GM18858 (cell line): ENCODE measurements at regions not wholly inside any gene's neighbourhood (a gene's known extent, or its start where the extent isn't known, plus 50 kb on each side); places are given as distances from the start of the nearest gene placed in this dataset.
"Not testable (repeated sequence)": the region's sequence is repeated elsewhere in the genome, so short reads cannot be mapped to it uniquely, and the experiment has no call there.

Experiments
- ATAC-seq: cut with Tn5 transposase; IDR thresholded peaks from one replicate; pipeline ENCODE4 v1.9.1; 2021; ENCODE audit not compliant: unreplicated experiment

DNA sequence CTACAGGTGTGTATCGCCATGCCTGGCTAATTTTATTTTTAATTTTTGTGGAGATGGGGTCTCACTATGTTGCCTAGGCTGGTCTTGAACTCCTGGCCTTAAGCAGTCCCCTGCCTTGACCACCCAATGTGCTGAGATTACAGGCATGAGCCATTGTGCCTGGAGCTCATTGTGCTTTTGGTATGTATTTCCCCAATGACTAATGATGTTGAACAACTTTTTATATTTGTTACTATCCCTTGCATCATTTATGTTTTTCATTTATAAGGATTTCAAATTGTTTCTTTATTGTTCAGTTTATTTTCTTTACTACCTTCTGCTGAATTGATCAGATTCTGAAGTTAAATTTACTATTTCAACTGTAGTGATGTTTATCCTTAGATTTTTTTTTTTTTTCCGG, 199.7 kb downstream of the CEP135 start:
- ATAC-seq = no peak

DNA sequence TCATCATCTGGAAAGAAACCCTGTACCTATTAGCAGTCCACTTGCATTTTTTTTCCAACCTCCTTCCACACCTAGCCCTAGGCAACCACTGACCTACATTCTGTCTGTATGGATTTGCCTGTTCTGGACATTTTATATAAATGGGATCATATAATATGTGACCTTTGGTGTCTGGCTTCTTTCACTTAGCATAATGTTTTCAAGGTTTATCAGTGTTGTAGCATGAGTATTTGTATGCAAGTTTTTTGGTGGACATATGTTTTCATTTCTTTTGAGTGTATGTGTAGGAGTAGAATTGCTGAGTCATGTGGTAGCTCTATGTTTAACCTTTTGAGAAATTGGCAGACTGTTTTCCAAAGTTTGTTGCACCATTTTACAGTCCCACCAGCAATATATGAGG, 198.6 kb downstream of the CEP135 start:
- ATAC-seq = no peak

DNA sequence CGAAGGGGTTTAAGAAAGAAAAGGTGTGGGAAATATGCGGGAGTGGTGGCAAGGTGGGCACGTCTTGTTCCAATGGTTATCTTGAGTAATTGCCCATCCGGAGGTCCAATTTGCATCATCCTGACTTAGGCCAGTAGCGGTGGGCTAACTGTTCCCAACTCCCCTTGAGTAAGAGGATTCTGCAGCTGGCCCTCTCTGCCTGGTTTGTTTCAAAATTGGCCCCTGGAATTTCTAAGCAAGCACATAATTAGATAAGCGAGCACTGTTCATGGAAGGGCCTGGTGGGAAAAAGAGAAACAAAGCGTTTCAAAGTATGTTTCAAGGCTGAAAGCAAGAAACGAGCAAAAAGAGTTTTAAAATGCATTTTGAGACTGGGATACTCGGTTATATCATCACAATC, 198.2 kb downstream of the CEP135 start:
- ATAC-seq = no peak

DNA sequence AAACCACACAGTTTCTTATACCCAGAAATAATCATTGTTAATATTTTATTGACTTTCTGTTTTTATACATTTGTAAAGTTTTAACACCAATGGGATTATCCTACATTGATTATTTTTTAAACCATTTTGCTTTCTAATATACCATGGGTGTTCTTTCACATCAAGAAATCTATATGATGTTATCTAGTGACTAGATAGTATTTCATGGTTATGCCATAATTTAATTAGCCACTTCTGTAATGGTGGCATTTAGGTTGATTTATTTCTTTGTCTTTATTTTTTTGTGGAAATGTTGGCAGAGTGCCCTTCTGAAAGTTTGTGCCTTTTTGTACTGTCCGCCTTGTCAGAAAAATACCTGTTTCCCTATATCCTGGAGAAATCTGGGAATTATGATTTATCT, 193.3 kb downstream of the CEP135 start:
- ATAC-seq = no peak

DNA sequence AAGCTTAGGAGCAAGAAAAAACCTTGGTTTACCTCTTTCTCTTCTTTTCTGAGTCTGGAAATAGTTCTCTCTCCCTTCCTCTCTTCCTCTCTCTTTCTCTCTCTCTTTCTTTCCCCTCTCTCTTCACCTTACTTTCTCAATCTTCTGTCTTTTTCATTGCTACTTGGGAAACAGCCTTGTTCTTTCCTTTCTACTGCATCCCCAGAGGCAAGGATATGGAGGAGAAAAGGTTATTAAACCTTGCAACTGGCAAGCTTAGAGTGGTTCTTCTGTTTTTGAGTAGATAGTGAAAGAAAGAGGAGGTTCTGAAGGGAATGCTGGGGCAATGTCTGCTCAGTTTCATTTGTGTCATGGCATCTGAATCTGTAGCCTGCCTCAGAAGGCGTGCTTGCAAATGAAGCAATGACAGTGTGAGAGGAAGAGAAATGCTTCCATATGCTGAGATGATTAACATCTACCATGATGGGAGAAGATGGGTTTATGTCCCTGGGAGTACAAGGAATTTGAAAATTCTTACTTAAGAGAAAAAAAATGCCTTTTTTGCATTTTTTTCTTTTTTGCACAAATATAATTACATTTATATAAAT, 190.6 kb downstream of the CEP135 start:
- ATAC-seq = no peak

DNA sequence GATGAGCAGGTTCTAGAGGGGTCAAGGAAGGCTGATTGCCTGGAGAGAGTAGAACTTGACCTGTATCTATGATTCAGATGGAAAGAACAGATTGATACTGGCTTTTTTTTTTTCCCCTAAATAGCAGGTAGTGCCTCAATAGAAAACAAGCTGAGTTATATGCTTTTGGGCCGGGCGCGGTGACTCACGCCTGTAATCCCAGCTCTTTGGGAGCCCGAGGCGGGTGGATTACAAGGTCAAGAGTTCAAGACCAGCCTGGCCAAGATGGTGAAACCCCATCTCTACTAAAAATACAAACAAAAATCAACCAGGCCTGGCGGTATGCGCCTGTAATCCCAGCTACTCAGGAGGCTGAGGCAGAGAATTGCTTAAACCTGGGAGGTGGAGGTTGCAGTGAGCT, 186.1 kb downstream of the CEP135 start:
- ATAC-seq = not testable (repeated sequence)

DNA sequence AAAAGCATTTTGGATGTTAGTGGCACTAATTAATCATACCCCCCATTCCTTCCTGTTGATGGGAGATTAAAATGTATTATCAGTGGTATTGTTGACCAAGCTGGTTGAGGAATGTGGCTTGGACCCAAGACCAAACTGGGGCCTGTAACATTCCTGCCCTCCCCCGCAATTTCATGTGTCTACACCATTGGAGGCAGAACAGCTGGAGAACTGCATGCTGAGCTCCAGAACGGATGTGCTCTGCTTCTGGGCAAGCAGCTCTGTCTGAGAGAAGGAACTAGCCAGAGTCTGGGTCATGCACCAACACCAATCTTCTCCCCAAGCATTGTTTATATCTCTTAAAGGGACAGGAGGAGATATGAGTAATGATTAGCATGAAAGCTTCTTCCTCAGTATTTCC, 185.5 kb downstream of the CEP135 start:
- no peak for ATAC-seq

DNA sequence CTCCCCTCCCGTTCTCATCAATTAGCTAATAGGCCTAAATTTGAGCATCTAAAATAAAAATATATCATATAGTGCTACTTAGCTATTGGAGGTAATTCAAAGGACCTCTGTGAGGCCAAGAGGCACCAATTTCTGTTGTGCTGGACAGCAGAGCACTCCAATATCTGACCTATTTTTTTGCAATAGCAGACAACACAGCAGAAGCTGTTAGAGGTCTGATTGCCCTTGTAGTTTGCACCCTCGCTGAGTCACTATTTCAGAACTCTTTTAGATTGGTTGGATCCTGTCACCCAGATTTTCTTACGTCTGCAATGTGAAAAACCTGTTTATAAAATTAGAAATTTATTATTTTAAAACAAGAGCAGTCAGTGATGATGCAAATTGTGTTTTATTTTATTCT, 184.1 kb downstream of the CEP135 start:
- no peak for ATAC-seq

DNA sequence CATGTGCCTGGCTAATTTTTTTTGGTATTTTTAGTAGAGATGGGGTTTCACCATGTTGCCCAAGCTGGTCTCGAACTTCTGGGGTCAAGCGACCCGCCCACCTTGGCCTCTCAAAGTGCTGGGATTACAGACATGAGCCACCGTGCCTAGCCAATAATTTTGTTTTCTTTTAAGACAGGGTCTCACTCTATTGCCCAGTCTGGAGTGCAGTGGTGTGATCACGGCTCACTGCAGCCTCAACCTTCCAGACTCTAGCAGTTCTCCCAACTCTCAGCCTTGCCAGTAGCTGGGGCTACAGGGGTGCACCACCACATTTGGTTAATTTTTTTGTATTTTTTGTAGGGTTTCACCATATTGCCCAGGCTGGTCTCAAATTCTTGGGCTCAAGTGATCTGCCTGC, 183.4 kb downstream of the CEP135 start:
- not testable (repeated sequence) for ATAC-seq

DNA sequence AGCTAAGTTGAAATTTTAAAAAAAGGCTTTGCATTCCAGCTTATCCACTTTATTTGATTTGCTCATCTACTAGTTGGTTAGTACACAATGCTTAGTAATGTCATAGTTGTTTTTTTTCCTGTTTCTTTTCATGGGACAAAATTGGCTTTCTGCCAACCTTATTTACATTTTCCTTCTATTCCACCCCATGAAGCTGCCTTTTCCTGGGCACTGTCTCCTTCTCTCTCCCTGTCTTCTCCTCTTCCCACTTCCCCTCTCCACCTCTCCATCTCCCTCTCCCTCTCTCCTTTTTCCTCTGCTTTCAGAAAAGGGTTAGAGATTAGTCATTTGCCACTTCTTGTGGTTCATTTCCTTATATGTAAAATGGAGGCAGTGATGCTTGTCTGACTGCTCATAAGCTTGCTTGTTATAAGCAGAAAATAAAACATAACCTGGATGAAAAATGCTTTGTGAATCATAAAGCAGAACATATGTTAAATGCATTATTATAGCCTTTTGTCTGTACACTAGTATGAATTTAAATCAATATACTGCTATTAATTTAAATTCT, 181.9 kb downstream of the CEP135 start:
- no peak for ATAC-seq

DNA sequence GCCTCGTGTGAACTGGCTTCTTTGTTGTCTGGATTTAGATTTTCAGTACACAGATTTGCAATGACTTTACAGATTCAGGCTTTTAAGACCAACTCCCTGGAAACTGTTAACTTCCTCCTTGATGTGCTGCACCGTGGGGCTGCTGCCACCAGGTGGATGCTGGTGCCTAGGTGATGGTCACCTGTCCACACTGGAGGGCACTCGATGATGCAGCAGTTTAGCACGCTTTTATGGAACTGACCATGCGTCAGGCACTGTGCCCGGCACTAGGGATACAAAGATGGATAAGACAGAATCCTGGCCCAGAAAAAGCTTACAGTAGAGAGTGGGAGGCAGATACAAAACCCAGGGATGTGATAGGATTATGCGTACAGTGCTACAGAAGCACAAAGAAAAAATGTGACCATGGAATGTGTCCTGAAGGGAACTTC, 180.7 kb downstream of the CEP135 start:
- no peak for ATAC-seq

DNA sequence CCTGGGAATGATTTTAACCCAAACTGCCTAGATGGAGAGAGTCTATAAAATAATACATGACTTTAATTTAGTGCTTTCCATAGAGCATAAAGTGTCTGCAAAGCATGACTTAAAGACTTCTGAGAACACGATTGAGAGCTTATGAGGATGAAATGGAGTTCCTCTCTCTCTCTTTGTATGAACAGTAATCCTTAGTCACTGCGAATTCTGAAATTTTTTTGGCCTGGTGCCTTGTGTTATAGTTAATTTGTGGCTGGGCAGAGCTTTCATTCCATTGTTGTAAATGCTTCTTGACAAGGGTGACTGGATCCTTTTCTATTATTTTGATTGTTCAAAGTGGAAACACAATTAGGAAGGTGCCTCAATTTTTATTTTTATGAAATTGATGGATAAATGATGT, 179.5 kb downstream of the CEP135 start:
- ATAC-seq = no peak

DNA sequence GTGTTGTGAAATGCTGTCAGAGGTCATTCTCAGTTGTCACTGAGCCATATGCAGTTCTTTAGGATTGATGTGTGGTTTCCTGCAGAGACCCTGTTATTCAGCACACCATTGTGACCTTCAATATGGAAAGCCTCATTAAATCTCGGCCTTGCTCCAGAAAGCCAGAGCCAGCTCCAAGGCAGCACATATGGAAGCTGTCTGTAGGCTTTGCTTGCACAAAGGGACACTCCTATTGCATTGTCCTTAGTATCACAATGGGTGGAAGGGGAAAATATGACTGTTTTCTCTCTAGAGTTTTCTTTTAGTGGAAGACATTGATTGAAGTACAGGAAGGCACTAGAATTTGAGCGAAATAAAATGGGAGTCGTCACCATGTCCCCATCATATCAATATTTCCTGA, 179.0 kb downstream of the CEP135 start:
- ATAC-seq = no peak

DNA sequence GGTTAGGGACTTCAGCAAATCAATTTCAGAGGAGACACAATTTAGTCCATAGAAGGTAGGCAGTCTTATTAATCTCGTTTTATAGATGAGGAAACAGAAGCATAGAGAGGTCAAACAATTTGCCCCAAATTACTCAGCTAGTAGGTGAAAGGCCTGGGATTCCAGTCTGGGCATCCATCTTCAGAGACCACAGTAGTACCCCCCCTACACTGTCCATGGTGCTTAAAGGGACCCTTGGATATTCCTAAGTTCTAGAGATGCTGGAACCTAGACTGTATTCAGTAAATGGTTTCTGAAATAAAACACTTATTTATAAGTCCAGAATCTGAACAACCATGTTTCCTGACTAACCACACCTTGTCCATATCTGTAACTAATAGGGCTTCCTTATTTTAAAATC, 174.8 kb downstream of the CEP135 start:
- no peak for ATAC-seq

DNA sequence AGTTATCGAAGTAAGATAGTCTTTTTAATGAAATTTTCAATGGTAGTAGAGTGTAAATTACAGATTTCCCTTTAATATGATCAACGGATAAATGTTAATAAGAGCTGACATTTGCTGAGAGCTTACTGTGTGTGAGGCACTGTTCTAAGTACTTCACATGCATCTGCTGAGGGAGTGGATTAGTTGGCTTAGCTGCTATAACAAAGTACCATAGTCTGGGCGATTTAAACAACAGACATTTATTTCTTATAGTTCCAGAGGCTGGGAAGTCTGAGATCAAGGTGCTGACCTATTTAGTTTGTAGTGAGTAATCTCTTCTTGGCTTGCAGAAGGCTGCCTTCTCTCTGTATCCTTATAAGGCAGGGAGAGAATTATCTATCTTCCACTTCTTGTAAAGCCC, 174.3 kb downstream of the CEP135 start:
- ATAC-seq = no peak

DNA sequence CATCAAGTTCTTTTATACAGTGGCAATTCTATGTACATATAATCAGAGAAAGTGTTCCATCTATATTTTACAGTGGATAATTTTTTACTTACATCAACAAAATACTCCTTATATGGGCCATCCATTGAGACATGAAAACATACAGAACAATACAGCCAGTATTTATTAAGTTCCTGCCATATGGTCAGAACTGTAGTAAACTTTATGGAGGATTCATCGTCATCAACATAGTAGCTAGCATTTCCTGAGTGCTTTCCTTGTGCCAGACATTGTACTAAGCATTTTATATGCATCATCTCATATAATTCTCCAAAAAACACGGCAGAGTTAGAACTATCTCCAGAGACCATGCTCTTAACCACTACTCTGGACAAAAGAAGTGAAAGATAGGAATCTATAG, 170.1 kb downstream of the CEP135 start:
- no peak for ATAC-seq

DNA sequence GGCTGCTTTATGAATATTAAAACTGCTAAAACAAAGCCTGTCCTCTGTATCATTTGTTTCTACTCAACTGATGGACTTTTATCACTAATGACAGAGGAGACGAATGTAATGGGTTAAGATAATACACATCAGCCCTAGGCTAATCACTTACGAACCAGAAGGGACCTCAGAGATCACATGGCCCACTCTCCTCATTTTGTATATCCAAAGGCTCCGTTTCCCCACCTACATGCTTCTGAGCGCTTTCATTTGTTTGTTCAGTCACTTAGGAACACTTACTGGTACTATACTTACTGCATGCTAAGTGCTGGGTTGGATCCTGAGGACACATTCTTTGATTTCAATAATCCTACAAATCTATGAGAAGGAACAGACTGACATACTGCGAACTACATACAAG, 169.3 kb downstream of the CEP135 start:
- no peak for ATAC-seq

DNA sequence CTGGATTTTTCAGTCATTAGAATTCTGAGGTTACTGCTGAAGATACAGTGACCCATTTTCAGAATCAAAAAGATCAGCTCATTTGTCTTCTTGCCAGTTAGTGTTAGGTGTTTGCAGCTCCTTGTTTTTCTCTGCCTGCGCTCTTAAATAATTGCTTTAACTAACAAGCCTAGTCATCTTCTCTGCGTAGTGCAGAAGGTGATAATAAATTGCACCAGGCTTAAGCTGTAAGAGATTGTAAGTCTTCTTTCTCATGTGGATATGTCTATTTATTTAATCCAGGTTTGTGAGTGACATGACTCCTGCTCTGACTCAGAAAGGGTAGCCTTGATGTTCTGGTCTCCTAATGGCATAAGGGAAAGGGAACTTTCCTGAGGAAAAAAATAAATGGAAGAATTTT, 167.2 kb downstream of the CEP135 start:
- ATAC-seq = no peak

DNA sequence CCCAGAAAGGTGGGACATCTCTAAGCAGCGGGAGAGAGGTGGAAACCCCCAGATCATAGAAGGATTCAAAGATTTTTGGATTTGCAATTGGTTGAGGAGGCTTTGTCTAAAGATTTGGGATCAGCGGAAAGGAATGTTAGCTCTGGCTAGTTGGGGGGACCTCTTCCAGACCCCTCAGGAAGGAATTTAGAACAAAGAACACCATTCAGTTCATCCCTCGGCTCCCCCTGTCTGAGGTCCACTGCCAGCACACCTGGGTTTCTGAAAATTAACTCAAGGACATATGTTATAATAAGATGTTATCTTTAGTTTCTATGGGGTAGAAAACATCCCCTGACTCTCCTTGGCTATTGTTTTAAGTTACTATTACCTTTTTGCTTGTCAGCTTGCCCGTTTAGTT, 163.6 kb downstream of the CEP135 start:
- ATAC-seq = no peak

DNA sequence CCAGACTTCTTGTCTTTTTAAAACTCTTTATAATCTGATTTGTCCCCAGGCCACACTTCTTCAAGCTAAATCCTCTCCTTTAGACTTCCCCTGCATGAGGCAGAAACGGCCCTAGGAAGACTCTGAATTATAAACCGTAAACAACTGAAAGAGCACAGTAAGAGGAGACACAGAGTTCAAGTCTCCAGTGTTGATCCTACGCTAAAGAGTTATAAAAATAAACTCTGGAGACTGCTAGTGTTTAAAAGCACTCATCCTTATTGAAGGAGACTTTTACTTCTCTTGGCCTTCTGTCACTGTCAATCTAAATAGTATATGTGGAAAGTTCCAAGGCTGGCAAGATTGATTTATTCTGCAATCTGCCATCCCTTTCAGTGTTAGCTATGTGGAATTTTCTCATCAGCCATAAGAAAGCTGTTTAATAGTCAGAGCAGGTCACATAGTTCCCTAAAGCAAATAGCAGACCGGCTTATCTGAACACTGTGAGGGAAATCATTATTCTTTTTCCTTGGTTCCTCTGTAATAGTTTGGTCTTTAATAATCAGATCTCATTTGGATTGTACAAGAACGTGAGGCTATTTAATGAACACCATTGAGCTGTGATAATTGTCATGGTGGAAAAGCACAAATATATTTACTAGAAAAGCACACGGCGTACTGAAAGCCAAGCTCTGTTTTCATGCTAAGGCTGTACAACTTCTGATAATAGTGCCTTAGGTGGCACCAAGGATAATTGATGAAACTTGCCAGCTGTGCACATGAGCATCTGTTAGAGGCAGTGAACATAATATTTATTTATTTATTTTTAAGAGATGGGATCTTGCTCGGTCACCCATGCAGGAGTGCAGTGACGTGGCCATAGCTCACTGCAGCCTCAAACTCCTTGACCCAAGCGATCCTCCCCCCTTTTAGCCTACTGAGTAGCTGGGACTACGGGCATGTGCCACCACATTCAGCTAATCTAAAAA, 157.7 kb downstream of the CEP135 start:
- no peak for ATAC-seq

DNA sequence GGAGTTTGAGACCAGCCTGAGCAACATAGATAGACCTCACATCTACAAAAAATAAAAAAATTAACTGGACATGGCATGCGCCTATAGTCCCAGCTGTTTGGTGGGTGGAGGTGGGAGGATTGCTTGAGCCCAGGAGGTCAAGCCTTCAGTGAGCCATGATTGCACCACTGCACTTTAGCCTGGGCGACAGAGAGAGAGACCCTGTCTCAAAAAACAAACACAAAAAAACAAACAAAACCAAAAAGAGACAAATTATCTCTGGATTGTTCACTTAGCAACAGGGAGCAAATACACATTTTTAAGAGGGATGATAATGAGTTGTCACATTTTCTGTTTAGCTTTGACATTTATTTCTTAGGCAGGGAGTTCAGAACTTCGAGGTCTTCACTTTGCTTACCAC, 155.4 kb downstream of the CEP135 start:
- no peak for ATAC-seq

DNA sequence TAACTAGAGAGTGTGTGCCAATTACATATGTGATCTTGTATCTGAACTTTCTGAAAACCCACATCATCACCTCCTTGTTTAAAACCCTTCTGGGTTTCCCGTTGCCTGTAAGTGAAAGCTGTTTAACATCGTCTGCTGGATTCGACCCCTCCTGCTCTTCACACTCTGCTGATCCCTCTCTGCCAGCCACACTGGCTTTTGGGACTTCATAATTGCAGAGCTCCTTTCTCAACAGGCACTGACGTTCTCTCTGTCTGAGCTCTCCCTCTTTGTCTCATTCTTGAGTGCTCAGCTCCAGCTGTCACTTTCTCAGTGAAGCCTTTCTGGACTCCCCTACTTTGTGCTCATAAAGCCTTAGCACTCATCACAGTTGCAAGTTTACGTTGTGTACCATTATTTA, 153.9 kb downstream of the CEP135 start:
- no peak for ATAC-seq
